ENCODE measurements at regions not wholly inside any gene's neighbourhood (a gene's known extent, or its start where the extent isn't known, plus 50 kb on each side); places are given as distances from the start of the nearest gene placed in this dataset.

DNA sequence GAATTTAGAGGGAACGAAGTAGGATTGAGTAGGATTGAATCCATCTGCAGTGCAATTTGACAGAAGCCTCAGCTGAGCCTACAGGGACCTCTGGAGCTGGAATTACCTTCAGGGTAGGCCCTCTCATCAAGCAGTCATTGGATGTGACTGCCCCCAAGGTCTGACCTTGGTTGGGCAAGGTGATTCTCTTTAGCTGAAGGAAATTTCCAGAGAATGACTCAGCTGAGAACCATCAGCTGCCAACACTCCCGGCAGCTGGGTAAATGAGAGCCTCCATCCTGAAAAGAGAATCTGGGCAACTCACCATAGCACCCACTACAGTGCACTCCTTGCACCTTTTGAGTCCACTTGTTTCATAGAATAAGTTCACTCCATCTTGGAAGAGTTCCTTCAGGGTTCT, 113.5 kb upstream of the MED13 start:
- TF ChIP-seq ZNF274 (IDR thresholded peaks at IDR 0.05; ENCODE audit: low read depth, low read length): no peak

DNA sequence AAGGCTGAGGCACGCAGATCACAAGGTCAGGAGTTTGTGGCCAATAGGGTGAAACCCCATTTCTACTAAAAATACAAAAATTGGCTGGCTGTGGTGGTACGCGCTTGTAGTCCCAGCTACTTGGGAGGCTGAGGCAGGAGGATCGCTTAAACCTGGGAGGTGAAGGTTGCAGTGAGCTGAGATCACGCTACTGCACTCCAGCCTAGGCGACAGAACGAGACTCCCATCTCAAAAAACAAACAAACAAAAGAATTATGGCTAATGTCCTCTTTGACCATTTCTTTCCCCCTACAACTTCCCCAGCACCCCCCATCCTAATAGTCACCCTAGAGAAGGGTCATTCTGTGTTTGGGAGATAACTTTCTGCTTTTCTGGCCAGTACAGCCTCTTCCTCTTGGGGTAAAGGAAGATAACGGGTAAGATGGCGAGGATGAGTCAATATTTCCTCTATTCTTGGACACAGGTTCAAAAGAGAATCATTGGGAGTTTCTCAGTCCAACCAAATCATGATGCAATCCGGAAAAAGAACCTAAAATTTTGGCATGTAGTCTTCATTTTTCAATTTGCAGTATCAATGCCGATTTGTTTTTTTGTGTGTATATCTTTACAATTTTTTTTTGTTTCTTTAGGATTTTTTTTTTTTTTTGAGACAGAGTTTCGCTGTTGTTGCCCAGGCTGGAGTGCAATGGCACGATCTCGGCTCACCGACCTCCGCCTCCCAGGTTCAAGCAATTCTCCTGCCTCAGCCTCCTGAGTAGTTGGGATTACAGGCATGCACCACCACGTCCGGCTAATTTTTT, 107.6 kb upstream of the MED13 start:
- TF ChIP-seq ZNF274 (IDR thresholded peaks at IDR 0.05; ENCODE audit: low read depth, low read length): no peak
- H3K4me3 ChIP-seq (ENCODE audit: low read length): no peak overlapping the region

More for the DNA sequence above, 113.5 kb upstream of the MED13 start:
- no peak overlapping the region for H3K4me3 ChIP-seq (ENCODE audit: low read length)

DNA sequence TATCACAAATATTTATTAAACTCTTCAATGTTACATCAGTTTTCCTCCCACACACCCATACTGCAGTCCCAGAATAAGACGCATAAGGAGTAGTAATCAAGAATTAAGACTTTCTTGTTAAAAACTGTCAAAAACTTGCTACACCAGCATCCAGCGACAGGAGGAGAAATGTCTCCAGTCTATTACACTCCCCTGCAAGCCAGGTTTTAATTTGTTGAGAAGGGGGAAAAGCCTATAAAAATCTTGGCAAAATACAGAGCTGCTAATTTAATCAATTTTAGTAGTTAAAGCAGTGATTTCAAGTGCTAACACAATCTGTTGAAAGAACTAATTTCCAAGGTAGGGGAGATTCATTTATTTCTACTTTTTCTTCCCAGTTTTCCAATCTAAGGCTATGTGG, 102.0 kb upstream of the MED13 start:
- TF ChIP-seq ZNF274 (IDR thresholded peaks at IDR 0.05; ENCODE audit: low read depth, low read length): no peak
- no peak overlapping the region for H3K4me3 ChIP-seq (ENCODE audit: low read length)

DNA sequence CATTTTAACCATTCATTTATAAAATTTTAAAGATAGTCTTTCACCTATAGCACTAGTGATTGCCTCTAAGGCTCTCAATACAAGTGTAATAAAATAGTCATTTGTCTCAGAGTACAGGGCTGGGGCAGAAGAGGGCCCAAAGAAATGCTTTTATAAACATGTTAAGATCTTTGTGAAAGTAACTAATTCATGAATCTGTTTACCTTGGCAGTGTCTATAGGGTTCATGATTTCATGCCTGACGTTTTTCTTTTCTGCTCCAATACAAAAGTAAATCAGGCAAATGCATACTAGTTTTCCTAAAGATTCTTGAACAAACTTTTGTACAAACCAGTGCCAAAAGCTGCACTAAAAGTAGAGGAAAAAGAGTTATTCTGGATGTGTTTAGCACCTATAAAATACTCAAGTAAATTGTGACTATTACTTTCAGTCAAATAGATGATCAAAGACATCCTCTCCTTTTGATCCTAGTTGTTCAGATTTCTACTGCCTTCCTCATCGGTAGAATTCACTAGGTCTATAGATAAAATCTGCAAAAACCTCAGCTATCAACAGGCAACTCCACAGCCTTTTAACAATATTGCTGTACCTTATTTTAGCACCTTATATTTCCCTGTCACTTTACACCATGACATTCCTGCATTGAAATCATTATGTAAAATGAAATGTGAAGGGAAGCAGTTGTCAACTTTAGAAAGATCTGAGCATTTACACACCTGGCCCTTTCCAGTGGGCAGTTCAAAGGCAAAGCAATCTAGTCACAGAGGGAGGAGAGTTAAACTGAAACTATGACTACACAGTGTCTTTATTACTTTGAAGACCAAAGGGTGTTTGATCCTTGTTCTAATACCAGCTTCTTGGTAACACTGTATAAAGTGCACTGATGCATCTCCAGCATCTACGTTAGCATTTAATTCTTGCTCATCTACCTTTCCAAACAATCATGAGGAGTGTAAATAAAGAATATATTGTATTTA, 100.0 kb upstream of the MED13 start:
- H3K4me3 ChIP-seq (ENCODE audit: low read length): no peak overlapping the region
- no peak for TF ChIP-seq ZNF274 (IDR thresholded peaks at IDR 0.05; ENCODE audit: low read depth, low read length)

DNA sequence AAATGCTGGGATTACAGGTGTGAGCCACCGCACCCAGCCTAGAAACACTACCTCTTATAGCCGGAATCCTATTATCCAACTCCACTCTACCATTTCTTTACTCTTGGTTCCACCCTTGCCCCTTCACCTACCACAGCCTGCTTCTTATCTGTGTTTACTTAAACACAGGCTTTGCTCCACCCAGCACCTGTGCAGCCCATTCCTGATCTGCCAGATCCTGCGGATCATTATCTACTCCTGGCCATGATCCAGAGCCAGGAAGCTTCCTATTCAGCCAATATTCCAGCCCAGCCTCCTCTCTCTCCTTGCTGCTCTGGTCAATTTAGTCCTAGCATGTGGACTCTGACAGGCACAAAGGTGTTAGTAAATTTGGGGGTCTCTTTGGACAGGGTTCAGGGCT, 98.8 kb upstream of the MED13 start:
- H3K4me3 ChIP-seq (ENCODE audit: low read length): no peak overlapping the region
- TF ChIP-seq ZNF274 (IDR thresholded peaks at IDR 0.05; ENCODE audit: low read depth, low read length): no peak

DNA sequence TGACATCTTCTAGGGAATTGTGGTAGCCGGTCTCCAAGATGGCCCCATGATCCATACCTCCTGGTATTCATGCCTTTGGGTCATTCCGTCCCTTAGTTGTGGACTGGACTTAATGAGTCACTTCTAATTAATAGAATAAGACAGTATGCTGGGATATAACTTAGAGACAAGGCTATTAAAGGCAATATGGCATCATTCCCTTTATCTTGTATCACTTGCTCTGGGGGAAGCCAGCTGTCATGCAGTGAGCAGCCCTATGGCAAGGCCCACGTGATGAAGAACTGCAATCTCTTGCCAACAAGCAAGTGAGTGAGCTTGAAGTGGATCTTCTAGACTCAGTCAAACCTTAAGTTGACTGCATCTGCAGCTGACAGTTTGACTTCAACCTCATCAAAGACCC, 97.8 kb upstream of the MED13 start:
- H3K4me3 ChIP-seq (ENCODE audit: low read length): no peak overlapping the region
- no peak for TF ChIP-seq ZNF274 (IDR thresholded peaks at IDR 0.05; ENCODE audit: low read depth, low read length)

DNA sequence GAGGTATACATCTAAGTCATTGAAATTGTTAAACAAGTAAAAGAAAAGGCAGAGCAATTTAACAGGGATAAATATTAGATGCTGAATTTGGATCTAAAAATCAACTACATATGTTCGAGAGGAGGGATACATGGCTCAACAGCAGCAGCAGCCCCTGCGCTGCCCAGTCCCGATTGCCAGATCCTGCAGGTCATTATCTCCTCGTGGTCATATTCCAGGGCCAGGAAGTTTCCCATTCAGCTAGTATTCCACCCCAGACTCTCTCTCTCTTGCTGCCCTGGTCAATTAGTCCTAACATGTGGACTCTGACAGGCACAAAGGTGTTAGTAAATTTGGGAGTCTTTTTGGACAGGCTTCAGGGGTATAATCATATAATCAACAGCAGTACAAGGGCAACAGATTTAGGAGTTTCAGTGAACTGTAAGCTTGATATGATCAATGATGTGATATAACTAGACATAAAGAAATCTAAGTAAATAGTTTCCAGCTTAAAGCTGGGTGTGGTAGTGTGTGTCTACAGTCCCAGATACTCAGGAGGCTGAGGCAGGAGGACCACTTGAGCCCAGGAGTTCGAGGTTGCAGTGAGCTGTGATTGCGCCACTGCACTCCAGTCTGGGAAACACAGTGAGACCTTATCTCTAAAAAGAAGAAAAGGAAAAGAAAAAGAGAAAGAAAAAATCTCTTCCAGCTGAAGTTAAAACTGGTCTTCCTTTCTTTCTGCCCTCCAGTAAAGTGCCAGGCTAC, 96.5 kb upstream of the MED13 start:
- no peak for TF ChIP-seq ZNF274 (IDR thresholded peaks at IDR 0.05; ENCODE audit: low read depth, low read length)
- H3K4me3 ChIP-seq (ENCODE audit: low read length): no peak overlapping the region

DNA sequence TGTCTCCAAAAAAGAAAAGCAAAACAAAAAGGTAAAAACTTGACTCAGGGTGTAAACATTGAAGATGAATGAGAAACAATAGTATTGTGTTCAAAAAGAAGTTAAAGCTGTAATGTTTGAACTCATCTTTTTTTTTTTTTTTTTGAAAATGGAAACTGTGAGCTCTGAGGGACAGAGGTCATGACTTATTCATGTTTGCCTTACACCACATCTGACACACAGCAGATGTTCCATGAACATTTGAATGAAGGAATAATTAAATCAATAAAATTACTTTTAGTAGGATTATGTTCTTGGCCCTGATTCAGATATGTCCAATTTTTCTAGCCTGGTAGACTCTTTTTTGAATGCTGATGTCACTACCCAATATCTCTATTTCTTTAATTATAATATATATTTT, 95.7 kb upstream of the MED13 start:
- TF ChIP-seq ZNF274 (IDR thresholded peaks at IDR 0.05; ENCODE audit: low read depth, low read length): no peak
- H3K4me3 ChIP-seq (ENCODE audit: low read length): no peak overlapping the region

DNA sequence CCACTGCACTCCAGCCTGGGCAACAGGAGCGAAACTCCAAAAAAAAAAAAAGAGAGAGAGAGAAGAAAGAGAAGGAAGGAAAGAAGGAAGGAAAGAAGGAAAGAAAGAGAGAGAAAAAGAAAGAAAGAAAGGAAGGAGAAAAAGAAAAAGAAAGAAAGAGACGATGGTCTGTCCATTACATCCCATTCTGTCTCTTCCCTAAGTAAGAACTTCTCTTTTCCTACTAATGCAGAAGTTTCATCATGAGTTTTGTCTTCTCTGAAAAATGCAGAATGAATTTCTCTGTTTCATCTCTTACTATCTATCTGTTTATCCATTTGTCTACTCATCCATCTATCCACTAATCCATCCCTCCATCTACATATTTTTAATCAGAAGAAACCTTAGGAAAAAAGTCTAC, 94.9 kb upstream of the MED13 start:
- no peak for TF ChIP-seq ZNF274 (IDR thresholded peaks at IDR 0.05; ENCODE audit: low read depth, low read length)
- H3K4me3 ChIP-seq (ENCODE audit: low read length): no peak overlapping the region

DNA sequence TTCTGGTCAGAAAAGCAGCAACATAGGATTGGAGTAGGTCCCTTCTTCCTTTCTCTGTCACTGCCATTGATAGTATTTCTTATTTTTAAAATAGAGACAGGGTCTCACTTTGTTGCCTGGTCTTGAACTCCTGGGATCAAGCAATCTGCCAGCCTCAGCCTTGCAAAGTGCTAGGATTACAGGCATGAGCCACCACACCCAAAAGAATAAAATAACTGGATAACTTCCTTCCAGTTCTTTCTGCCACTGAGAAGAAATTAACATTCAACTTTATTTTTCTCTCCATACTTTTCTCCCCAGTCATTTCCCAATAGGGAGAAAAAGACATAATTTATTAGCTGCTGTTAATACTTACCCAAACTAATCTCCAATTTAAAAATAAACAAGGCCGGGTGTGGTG, 91.9 kb upstream of the MED13 start:
- no peak for TF ChIP-seq ZNF274 (IDR thresholded peaks at IDR 0.05; ENCODE audit: low read depth, low read length)
- H3K4me3 ChIP-seq (ENCODE audit: low read length): no peak overlapping the region

DNA sequence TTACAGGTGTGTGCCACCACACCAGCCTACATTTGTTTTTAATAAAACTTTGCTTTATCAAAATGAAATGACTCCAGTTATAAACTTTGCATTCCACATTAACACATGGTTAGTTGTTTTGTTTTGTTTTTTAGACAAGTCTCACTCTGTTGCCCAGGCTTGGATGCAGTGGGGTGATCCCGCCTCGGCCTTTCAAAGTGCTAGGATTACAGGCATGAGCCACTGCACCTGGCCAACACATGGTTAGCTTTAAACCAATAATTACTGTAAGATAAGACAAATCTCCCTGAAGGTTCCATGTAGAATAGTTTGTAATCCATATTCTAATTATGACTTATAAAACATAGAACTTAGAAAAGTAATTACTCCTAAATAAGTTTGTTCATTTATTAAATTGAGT, 89.8 kb upstream of the MED13 start:
- no peak for TF ChIP-seq ZNF274 (IDR thresholded peaks at IDR 0.05; ENCODE audit: low read depth, low read length)
- no peak overlapping the region for H3K4me3 ChIP-seq (ENCODE audit: low read length)

DNA sequence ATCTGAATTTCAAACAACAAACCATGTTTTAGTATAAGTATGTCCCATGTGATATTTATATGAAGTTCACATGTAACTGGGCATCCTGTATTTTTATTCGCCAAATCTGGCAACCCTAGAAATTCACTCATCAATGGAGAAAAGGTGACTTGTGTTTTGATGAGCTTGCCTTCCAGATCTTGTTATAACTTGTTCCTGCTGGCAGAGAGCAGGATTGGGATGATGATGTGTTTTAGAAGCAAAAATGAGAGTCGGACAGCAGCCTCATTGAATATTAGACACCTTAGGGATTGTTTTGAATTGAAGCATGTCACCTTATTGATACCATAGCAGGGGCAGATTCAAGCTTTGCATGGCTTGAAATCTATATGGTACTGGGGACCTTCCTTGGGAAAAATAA, 85.4 kb upstream of the MED13 start:
- no peak for TF ChIP-seq ZNF274 (IDR thresholded peaks at IDR 0.05; ENCODE audit: low read depth, low read length)
- no peak overlapping the region for H3K4me3 ChIP-seq (ENCODE audit: low read length)

DNA sequence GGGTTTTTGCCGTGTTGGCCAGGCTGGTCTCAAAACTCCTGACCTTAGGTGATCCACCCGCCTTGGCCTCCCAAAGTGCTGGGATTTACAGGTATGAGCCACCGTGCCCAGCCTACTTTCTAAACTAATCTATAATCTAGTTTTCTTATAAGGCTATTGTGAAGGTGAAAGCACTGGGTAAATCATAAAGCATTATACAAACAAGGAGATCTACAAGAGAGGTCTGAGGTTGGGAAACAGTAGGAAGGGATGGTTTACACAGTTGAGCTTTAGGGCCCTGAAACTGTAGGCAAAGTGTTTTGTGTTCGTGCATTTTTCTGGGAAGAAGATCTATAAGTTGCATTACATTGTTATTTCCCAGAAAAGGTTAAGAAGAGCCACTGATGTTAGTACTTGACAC, 84.9 kb upstream of the MED13 start:
- no peak overlapping the region for H3K4me3 ChIP-seq (ENCODE audit: low read length)
- no peak for TF ChIP-seq ZNF274 (IDR thresholded peaks at IDR 0.05; ENCODE audit: low read depth, low read length)

DNA sequence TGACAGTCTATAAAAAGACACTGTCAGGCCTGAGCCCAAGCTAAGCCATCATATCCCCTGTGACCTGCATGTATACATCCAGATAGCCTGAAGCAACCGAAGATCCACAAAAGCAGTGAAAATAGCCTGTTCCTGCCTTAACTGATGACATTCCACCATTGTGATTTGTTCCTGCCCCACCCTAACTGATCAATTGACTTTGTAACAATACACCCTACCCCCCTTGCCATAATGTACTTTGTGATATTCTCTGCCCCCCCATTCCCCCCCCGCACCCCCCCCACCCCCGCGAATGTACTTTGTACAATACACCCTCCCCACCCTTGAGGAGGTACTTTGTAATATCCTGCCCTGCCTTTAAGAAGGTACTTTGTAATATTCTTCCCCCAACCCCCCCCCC, 82.2 kb upstream of the MED13 start:
- no peak overlapping the region for H3K4me3 ChIP-seq (ENCODE audit: low read length)
- TF ChIP-seq ZNF274 (IDR thresholded peaks at IDR 0.05; ENCODE audit: low read depth, low read length): no peak

All from GM08714 (cell line).